SU-DHL-6 (cell line): ENCODE measurements at regions not wholly inside any gene's neighbourhood (a gene's known extent, or its start where the extent isn't known, plus 50 kb on each side); places are given as distances from the start of the nearest gene placed in this dataset.

Source experiments
- CTCF ChIP-seq: fragments of 200-600 bp; sonication (generic); IDR thresholded peaks from one replicate; pipeline ENCODE4 v1.5.1; 2017; ENCODE audit warnings: antibody characterized with exemption, mild to moderate bottlenecking, low read length, moderate library complexity; ENCODE audit not compliant: insufficient read depth, poor library complexity, severe bottlenecking
- EZH2phosphoT487 ChIP-seq: fragments of 200-600 bp; sonication (generic), shearing (Covaris generic); conservative IDR thresholded peaks from 2 replicates; pipeline ENCODE4 v1.6.1; 2018; ENCODE audit warnings: mild to moderate bottlenecking, antibody characterized with exemption, low read length, moderate library complexity, mixed read lengths

DNA sequence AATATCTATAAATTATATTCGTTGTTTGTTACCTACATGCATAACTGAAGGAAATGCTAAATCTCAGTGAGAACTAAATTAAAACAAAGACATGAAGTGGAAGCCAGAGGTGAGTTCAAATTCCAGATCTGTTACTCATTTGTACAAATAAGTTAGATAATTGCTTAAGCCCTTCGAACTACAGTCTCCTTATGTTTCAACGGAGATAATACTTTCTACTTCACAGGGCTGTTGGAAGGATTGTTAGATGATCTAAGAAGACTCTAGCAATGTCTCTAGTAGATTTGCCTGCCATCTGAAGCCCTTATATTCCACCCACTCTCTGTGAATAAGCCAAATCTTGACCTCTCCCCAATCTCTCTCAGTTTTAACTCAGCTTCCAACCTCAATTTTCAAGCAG, 125.8 kb downstream of the P2RY1 start:
- TF ChIP-seq CTCF (no peak), EZH2phosphoT487 (no peak)
